GM10847 (cell line): ENCODE measurements at regions not wholly inside any gene's neighbourhood (a gene's known extent, or its start where the extent isn't known, plus 50 kb on each side); places are given as distances from the start of the nearest gene placed in this dataset.

Source experiments
- POLR2A ChIP-seq: IDR thresholded peaks from 2 replicates; pipeline ENCODE4 v1.6.1; 2011; ENCODE audit not compliant: insufficient read length; ENCODE audit errors: extremely low read depth

DNA sequence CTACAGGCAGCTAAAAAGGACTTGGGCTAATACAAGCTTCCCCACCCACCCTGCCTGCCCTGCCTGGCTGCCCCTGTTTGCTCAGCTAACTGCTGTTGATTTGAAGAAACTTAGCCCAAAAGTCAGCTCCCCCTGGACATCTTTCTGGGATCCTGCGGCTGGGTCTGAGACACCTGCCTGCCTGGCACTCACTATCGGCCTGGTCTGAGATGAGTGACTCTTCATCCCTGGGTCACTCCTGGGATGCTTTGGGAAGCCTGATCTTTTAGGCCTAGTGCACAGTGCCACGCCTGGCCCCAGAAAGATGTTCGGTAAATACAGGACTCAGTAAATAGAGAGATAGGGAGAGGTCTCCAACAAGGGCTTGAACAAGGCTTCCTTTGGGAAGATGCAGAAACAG is 211.3 kb upstream of the DIO3 start:
- no peak for TF ChIP-seq POLR2A

- no peak for TF ChIP-seq POLR2A
These were observed 210.6 kb upstream of the DIO3 start for GRCh38 chr14:101350691-101351090.

- no peak for TF ChIP-seq POLR2A
These were observed 210.1 kb upstream of the DIO3 start for GRCh38 chr14:101351146-101351545.

- TF ChIP-seq POLR2A, result no peak
These were observed 209.5 kb upstream of the DIO3 start for GRCh38 chr14:101351769-101352168.

DNA sequence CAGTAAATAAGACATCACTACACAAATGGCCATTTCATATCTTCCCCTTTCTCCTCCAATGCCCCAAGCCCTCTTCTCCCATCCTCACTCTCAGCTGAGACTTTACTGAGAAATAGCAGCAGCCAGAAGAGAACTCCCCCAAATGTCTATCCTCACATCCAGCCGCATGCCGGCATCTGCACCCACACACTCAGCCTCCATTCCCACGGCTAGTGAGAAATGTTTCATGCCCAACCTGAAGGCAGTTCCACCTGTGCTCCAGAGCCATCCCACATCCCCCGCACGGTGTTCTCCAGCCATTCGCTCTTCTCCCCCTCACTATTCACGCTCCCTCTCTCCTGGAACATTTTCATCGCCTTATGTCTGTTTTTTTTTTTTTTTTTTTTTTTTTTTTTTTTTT is 208.7 kb upstream of the DIO3 start:
- no peak for TF ChIP-seq POLR2A

DNA sequence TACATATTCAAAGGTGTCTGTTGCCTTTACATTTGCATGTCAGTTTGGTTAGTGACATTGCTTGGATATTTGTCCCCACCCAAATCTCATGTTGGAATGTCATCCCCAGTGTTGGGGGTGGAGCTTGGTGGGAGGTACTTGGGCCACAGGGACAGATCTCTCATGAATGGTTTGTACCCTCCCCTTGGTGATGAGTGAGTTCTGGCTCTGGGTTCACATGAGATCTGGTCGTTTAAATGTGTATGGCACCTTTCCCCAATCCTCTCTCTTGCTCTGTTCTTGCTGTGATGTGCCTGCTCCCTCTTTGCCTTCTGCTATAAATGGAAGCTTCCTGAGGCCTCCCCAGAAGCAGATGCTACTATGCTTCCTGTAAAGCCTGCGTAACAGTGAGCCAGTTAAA is 207.9 kb upstream of the DIO3 start:
- TF ChIP-seq POLR2A, result no peak

- no peak for TF ChIP-seq POLR2A
These were observed 206.6 kb upstream of the DIO3 start for GRCh38 chr14:101354726-101355125.

DNA sequence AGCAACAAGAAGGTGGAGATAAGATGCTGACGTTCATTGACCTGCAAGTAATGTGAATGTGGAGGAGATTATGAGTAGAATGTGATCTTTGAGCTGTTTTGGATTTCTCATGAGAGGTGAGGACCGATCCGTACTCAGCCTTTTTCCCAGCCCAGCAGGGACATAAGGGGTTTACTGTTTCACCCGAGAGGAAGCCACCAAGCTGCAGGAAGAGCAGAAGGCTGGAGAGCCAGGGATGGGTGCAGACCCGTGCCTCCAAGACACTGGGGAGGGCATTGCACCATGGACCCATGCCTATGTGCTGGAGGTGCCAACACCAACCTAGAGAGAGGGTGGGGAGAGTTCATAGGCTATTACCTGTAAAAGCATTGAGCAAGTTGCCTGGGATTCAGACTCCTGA is 206.0 kb upstream of the DIO3 start:
- no peak for TF ChIP-seq POLR2A

DNA sequence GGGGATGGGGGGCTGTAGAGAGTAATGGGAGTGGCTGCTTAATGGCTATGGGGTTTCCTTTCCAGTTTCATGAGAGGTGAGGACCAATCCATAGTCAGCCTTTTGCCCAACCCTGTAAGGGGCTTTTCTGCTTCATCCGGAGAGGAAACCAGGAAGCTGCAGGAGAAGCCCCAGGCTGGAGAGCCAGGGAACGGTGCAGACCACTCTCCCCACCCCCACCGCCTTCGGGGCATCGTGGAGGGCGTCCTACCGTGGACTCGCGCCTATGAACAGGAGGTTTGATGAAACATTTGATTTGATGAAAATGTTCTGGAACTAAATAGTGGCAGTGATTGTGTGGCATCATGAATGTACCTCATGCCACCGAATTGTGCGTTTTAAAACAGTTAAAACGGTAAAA is 204.3 kb upstream of the DIO3 start:
- TF ChIP-seq POLR2A, result no peak

- no peak for TF ChIP-seq POLR2A
These were observed 203.6 kb upstream of the DIO3 start for GRCh38 chr14:101357559-101358319.

DNA sequence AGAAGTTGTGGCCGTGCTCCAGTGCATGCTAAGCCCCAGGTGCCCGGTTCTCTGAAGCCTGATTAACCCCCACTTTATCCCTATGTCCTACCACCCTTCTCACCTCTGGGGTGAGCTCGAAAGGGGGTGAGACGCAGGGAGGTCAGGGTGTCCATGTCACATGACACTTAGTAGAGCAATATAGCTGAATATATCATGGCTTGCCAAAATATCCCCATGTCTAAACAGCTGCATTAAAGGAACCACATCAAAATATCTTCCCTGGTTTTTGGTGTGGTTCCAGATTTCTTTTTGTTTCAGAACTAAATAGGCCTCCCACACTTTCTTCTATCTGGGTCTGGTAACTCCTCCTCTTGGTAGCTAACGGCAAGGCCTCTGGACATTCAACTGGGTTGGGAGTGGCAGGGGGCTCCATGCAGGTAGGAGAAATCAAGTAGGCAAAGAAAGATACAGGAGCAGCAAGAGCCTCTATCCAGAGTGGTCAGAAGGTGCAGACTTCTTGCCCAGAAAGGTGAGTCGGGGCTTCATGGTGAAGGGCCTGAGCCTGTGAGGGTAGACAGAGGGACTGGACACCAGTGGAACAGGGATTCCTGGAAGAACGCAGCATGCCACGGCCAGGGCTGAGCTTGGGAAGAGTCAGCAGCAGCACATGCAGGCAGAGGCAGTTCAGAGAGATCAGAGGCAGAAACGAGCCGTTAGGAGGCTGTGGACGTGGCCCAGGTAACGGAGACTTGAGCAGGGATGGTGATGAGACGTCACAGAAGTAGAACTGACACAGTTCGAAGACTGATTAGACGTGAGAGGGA is 202.8 kb upstream of the DIO3 start:
- TF ChIP-seq POLR2A, result no peak

- no peak for TF ChIP-seq POLR2A
These were observed 201.9 kb upstream of the DIO3 start for GRCh38 chr14:101359221-101360053.

DNA sequence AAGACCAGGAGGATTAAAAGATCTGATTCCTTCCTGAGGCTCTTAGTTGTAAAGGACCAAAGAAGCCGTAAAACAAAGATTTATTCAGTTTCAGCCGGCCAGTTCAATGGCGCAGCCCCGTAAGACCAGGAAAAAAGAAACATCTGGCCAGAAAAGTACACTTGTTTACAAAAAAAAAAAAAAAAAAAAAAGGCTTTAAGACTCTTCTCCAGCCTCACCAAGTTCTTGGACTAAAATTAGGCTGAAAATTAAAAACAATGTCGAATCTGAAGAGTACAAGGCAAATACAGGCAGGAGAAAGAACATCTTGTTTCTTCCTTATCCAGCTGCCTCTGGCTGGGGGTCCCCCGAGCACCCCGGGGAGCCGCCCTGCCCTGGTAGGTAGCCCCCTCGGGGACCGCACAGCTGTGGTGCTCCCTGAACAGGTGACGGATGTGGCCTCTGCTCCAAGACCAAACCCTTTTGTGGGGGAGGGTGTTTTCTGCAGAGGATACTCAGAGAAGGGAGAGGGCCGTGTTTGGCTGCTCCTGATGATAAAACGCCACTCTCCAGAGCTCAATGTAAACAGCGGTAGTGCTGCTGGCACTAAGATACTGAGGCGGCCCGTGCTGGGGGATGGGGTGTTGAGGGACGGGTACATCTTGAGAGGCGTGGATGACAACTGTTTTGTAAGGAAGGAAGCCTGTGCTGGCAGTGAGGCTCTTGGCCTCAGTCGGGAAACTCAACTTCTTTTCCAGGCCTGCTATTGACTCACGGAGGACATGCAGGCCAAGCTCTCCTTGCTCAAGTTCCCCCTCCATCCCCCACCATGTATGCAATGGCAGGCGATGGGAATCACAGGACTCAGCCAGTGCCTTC is 201.0 kb upstream of the DIO3 start:
- no peak for TF ChIP-seq POLR2A

DNA sequence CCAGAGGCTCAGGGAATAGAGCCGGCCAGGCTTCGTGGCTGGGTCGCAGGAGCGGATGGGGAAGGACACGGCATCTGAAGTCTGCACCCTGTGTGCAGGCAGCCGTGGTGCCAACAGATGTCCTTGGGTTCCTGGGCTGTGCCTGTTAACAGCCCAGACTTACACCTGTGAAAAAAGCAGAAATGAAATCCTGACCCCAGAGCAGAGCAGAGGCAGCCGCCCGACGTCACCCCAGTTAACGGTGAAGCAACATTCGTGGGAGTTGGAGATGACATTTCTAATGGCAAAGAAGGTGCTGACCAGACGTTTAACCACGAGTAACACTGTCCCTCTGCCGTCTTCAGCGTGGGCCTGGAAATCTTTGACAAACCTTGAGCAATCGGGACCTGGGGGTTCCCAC is 200.3 kb upstream of the DIO3 start:
- no peak for TF ChIP-seq POLR2A
